ENCODE measurements at regions not wholly inside any gene's neighbourhood (a gene's known extent, or its start where the extent isn't known, plus 50 kb on each side); places are given as distances from the start of the nearest gene placed in this dataset.
"Not testable (repeated sequence)": the region's sequence is repeated elsewhere in the genome, so short reads cannot be mapped to it uniquely, and the experiment has no call there.

DNA sequence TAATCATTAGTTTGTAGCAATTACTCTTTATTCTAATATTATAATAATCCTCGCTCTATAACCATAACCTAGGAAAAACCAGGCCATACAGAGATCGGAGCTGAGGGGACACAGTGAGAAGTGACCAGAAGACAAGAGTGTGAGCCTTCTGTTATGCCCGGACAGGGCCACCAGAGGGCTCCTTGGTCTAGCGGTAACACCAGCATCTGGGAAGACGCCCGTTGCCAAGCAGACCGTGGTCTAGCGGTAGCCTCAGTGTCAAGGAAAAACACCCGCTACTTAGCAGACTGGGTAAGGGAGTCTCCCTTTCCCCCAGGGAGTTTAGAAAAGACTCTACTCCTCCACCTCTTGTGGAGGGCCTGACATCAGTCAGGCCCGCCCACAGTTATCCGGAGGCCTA, 235.9 kb upstream of the ACO1 start:
- not testable (repeated sequence) for H3K4me2 ChIP-seq (ENCODE audit: low read length, poor library complexity, severe bottlenecking); H3K23ac ChIP-seq (ENCODE audit: low read length in 2 of 2); H3K9me3 ChIP-seq (ENCODE audit: control insufficient read depth, low read length); H3K4me3 ChIP-seq (ENCODE audit: insufficient read depth in 1 of 2, low read depth in 1 of 2, low read length in 2 of 2); H3K18ac ChIP-seq (ENCODE audit: low read depth in 1 of 2, low read length in 2 of 2); H3K27me3 ChIP-seq (ENCODE audit: control insufficient read depth in 1 of 2, insufficient read depth in 1 of 2, low read length in 2 of 2); H4K8ac ChIP-seq (ENCODE audit: low read length); H3K14ac ChIP-seq (ENCODE audit: low read length in 2 of 2); H3K9ac ChIP-seq (ENCODE audit: low read length); H2BK120ac ChIP-seq (ENCODE audit: low read depth, low read length); H3K4ac ChIP-seq (ENCODE audit: low read depth in 1 of 2, low read length in 2 of 2); H2BK12ac ChIP-seq (ENCODE audit: low read length in 2 of 2); H2BK5ac ChIP-seq (ENCODE audit: low read depth, low read length, poor library complexity, severe bottlenecking); H3K36me3 ChIP-seq (ENCODE audit: control insufficient read depth in 1 of 2, insufficient read depth in 2 of 2, low read depth in 1 of 2, low read length in 2 of 2); H2AFZ ChIP-seq (ENCODE audit: low read depth, low read length); H2AK5ac ChIP-seq (ENCODE audit: low read length, severe bottlenecking); DNase-seq; H3K27ac ChIP-seq (ENCODE audit: low read length, poor library complexity, severe bottlenecking); H2BK15ac ChIP-seq (ENCODE audit: low read depth, poor library complexity, severe bottlenecking); H4K91ac ChIP-seq (ENCODE audit: low read length); H3K79me1 ChIP-seq (replicated peaks; ENCODE audit: low read length, poor library complexity, severe bottlenecking); H3K4me1 ChIP-seq (ENCODE audit: control insufficient read depth, insufficient read depth, low read depth, low read length)
- WGBS: 44% methylated on average over 9 of the region's 11 CpGs

DNA sequence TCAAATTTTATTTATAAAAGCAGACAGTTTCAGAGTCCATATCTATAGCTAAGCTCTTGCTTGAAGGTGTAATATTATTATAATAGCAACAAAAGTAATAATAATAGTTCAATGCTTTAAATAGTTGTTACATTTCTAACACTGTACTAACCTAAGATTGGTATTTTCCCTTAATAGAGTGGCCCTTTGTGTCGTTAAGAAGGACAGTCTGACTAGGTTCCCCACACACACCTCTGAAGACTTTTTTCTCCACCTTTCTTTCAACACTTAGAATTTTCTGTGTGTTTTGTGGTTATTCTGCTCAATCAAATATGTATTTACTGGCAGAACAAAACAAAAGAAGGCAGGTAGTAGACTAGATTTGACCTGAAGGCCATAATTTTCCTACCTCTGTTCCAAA, 223.2 kb upstream of the ACO1 start:
- H3K23ac ChIP-seq (ENCODE audit: low read length in 2 of 2): no peak overlapping the region
- no peak overlapping the region for H2BK12ac ChIP-seq (ENCODE audit: low read length in 2 of 2)
- H2BK15ac ChIP-seq (ENCODE audit: low read depth, poor library complexity, severe bottlenecking): no peak overlapping the region
- no peaks in the 10 kb centered on the region for H3K36me3 ChIP-seq (ENCODE audit: control insufficient read depth in 1 of 2, insufficient read depth in 2 of 2, low read depth in 1 of 2, low read length in 2 of 2)
- WGBS: no CpG with 5 or more reads among the region's 1 CpG
- no peak overlapping the region for H2AFZ ChIP-seq (ENCODE audit: low read depth, low read length)
- no peaks in the 10 kb centered on the region for H3K27me3 ChIP-seq (ENCODE audit: control insufficient read depth in 1 of 2, insufficient read depth in 1 of 2, low read length in 2 of 2)
- H4K91ac ChIP-seq (ENCODE audit: low read length): no peak overlapping the region
- no peak overlapping the region for H2BK5ac ChIP-seq (ENCODE audit: low read depth, low read length, poor library complexity, severe bottlenecking)
- no peak overlapping the region for H4K8ac ChIP-seq (ENCODE audit: low read length)
- no peak overlapping the region for H3K4ac ChIP-seq (ENCODE audit: low read depth in 1 of 2, low read length in 2 of 2)
- H3K14ac ChIP-seq (ENCODE audit: low read length in 2 of 2): no peak overlapping the region
- H3K9ac ChIP-seq (ENCODE audit: low read length): no peak overlapping the region
- H3K4me2 ChIP-seq (ENCODE audit: low read length, poor library complexity, severe bottlenecking): no peak overlapping the region
- H2AK5ac ChIP-seq (ENCODE audit: low read length, severe bottlenecking): no peak overlapping the region
- no peaks in the 10 kb centered on the region for H3K9me3 ChIP-seq (ENCODE audit: control insufficient read depth, low read length)
- H3K4me1 ChIP-seq (ENCODE audit: control insufficient read depth, insufficient read depth, low read depth, low read length): no peaks in the 10 kb centered on the region
- no peak overlapping the region for H3K4me3 ChIP-seq (ENCODE audit: insufficient read depth in 1 of 2, low read depth in 1 of 2, low read length in 2 of 2)
- H3K27ac ChIP-seq (ENCODE audit: low read length, poor library complexity, severe bottlenecking): no peak overlapping the region
- no peak overlapping the region for H3K18ac ChIP-seq (ENCODE audit: low read depth in 1 of 2, low read length in 2 of 2)
- no peak overlapping the region for H2BK120ac ChIP-seq (ENCODE audit: low read depth, low read length)
- DNase-seq: no peak
- H3K79me1 ChIP-seq (replicated peaks; ENCODE audit: low read length, poor library complexity, severe bottlenecking): no peaks in the 10 kb centered on the region

DNA sequence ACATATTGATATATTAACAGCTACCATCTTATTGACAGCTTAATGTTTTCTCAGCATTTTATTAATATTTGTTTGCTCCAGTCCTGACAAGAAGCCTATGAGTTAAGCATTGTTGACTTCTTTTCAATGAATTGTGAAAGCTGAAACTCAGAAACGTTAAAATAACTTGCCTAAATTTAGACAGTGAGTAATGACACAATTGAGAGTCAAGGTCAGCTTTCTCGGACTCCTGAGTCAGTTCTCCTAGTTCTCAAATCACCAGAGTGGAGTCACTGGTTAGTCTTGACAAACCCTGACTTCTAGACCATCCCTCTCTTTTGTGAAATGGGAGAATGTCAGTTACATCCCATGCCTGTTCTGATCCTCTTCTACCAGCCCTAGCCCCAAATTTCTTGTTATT, 222.7 kb upstream of the ACO1 start:
- Histone ChIP-seq H3K4me1 (ENCODE audit: control insufficient read depth, insufficient read depth, low read depth, low read length) (no peaks in the 10 kb centered on the region), H2BK15ac (ENCODE audit: low read depth, poor library complexity, severe bottlenecking) (no peak overlapping the region), H2BK120ac (ENCODE audit: low read depth, low read length) (no peak overlapping the region), H2AK5ac (ENCODE audit: low read length, severe bottlenecking) (no peak overlapping the region), H3K9me3 (ENCODE audit: control insufficient read depth, low read length) (no peaks in the 10 kb centered on the region), H2AFZ (ENCODE audit: low read depth, low read length) (no peak overlapping the region), H3K14ac (ENCODE audit: low read length in 2 of 2) (no peak overlapping the region), H3K36me3 (ENCODE audit: control insufficient read depth in 1 of 2, insufficient read depth in 2 of 2, low read depth in 1 of 2, low read length in 2 of 2) (no peaks in the 10 kb centered on the region), H2BK5ac (ENCODE audit: low read depth, low read length, poor library complexity, severe bottlenecking) (no peak overlapping the region), H3K4me2 (ENCODE audit: low read length, poor library complexity, severe bottlenecking) (no peak overlapping the region), H3K18ac (ENCODE audit: low read depth in 1 of 2, low read length in 2 of 2) (no peak overlapping the region), H3K27ac (ENCODE audit: low read length, poor library complexity, severe bottlenecking) (no peak overlapping the region), H4K8ac (ENCODE audit: low read length) (no peak overlapping the region), H3K9ac (ENCODE audit: low read length) (no peak overlapping the region), H3K4ac (ENCODE audit: low read depth in 1 of 2, low read length in 2 of 2) (no peak overlapping the region), H3K23ac (ENCODE audit: low read length in 2 of 2) (no peak overlapping the region), H2BK12ac (ENCODE audit: low read length in 2 of 2) (no peak overlapping the region), H3K27me3 (ENCODE audit: control insufficient read depth in 1 of 2, insufficient read depth in 1 of 2, low read length in 2 of 2) (no peaks in the 10 kb centered on the region), H3K4me3 (ENCODE audit: insufficient read depth in 1 of 2, low read depth in 1 of 2, low read length in 2 of 2) (no peak overlapping the region), H4K91ac (ENCODE audit: low read length) (no peak overlapping the region), H3K79me1 (replicated peaks; ENCODE audit: low read length, poor library complexity, severe bottlenecking) (no peaks in the 10 kb centered on the region)
- 37% methylated on average over 2 of the region's 2 CpGs for WGBS
- DNase-seq: no peak

DNA sequence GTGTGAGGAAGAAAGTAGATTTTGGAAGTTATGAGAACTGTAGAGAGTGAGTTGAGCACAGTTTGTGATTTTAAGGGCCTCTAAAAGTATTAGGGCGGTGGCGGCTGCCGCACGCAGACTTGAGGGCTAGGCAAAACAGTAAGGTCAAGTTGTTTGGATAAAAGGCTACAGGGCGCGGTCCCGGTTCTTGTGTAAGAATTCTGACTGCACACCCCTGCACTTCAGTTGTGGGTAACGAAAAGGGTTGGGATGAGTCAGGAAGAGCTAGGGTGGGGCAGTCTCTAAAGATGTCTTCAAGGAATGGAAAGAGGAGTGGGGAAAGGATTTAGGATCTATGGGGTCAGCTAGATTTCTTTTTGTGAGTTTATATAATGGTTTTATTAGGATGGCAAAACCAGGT, 218.1 kb upstream of the ACO1 start:
- H3K4me1 ChIP-seq (ENCODE audit: control insufficient read depth, insufficient read depth, low read depth, low read length); H3K27ac ChIP-seq (ENCODE audit: low read length, poor library complexity, severe bottlenecking); H3K23ac ChIP-seq (ENCODE audit: low read length in 2 of 2); H3K27me3 ChIP-seq (ENCODE audit: control insufficient read depth in 1 of 2, insufficient read depth in 1 of 2, low read length in 2 of 2); H3K79me1 ChIP-seq (replicated peaks; ENCODE audit: low read length, poor library complexity, severe bottlenecking); H3K9ac ChIP-seq (ENCODE audit: low read length); H4K91ac ChIP-seq (ENCODE audit: low read length); H2BK15ac ChIP-seq (ENCODE audit: low read depth, poor library complexity, severe bottlenecking); H3K4ac ChIP-seq (ENCODE audit: low read depth in 1 of 2, low read length in 2 of 2); H3K18ac ChIP-seq (ENCODE audit: low read depth in 1 of 2, low read length in 2 of 2); H2AFZ ChIP-seq (ENCODE audit: low read depth, low read length); H3K36me3 ChIP-seq (ENCODE audit: control insufficient read depth in 1 of 2, insufficient read depth in 2 of 2, low read depth in 1 of 2, low read length in 2 of 2); H3K4me3 ChIP-seq (ENCODE audit: insufficient read depth in 1 of 2, low read depth in 1 of 2, low read length in 2 of 2); H3K9me3 ChIP-seq (ENCODE audit: control insufficient read depth, low read length); H2BK5ac ChIP-seq (ENCODE audit: low read depth, low read length, poor library complexity, severe bottlenecking); H3K14ac ChIP-seq (ENCODE audit: low read length in 2 of 2); DNase-seq; H2BK12ac ChIP-seq (ENCODE audit: low read length in 2 of 2); H4K8ac ChIP-seq (ENCODE audit: low read length); H2AK5ac ChIP-seq (ENCODE audit: low read length, severe bottlenecking); H3K4me2 ChIP-seq (ENCODE audit: low read length, poor library complexity, severe bottlenecking); H2BK120ac ChIP-seq (ENCODE audit: low read depth, low read length): not testable (repeated sequence)
- WGBS: 80% methylated on average over 8 of the region's 8 CpGs
